VCaP (cell line): ENCODE measurements at regions not wholly inside any gene's neighbourhood (a gene's known extent, or its start where the extent isn't known, plus 50 kb on each side); places are given as distances from the start of the nearest gene placed in this dataset.

Experiments used
- H3K27ac ChIP-seq: fragments of 450-650 bp; 2 replicates; pipeline ENCODE4 v1.5.1; 2017
- CTCF ChIP-seq: fragments of 450-650 bp; conservative IDR thresholded peaks from 2 replicates; pipeline ENCODE4 v1.5.1; 2017; ENCODE audit warnings: mild to moderate bottlenecking, moderate library complexity

GRCh38 chr2:23323198-23323916 is 61.6 kb upstream of the KLHL29 start:
- TF ChIP-seq CTCF: no peak

GRCh38 chr2:23323917-23324680 is 60.9 kb upstream of the KLHL29 start:
- no peak overlapping the region for H3K27ac ChIP-seq
- TF ChIP-seq CTCF: no peak

More at GRCh38 chr2:23323198-23323916, 61.6 kb upstream of the KLHL29 start:
- H3K27ac ChIP-seq: no peak overlapping the region

GRCh38 chr2:23326330-23326729 is 58.6 kb upstream of the KLHL29 start:
- no peak overlapping the region for H3K27ac ChIP-seq
- TF ChIP-seq CTCF: no peak

- TF ChIP-seq CTCF: no peak
- H3K27ac ChIP-seq: no peak overlapping the region
Measured at GRCh38 chr2:23327416-23327815, 57.6 kb upstream of the KLHL29 start.

GRCh38 chr2:23327887-23328286 is 57.1 kb upstream of the KLHL29 start:
- no peak for TF ChIP-seq CTCF
- H3K27ac ChIP-seq: no peak overlapping the region

GRCh38 chr2:23330214-23330613 is 54.8 kb upstream of the KLHL29 start:
- no peak for TF ChIP-seq CTCF
- H3K27ac ChIP-seq: no peak overlapping the region
